SU-DHL-6 (cell line): ENCODE measurements at regions not wholly inside any gene's neighbourhood (a gene's known extent, or its start where the extent isn't known, plus 50 kb on each side); places are given as distances from the start of the nearest gene placed in this dataset.

Source experiments
- H2AFZ ChIP-seq: fragments of 200-600 bp; sonication (generic); 2 replicates; pipeline ENCODE4 v1.6.1; 2014; ENCODE audit warnings: low read depth, mild to moderate bottlenecking, moderate library complexity, mixed read lengths, antibody characterized with exemption, low read length; ENCODE audit not compliant: severe bottlenecking
- H3F3A ChIP-seq: fragments of 200-600 bp; shearing (Covaris generic); 2 replicates; pipeline ENCODE4 v1.6.0; 2016; ENCODE audit warnings: antibody characterized with exemption, mild to moderate bottlenecking; ENCODE audit not compliant: insufficient read depth
- H3K27ac ChIP-seq: fragments of 200-600 bp; sonication (generic); 2 replicates; pipeline ENCODE4 v1.5.1; 2016; ENCODE audit warnings: low read depth, mild to moderate bottlenecking, low read length, moderate library complexity, mixed read lengths
- H3K27me3 ChIP-seq: fragments of 200-600 bp; sonication (generic), shearing (Covaris generic); 2 replicates; pipeline ENCODE4 v1.6.0; 2014; ENCODE audit warnings: mild to moderate bottlenecking, low read length
- H3K36me3 ChIP-seq: fragments of 200-600 bp; sonication (generic); 2 replicates; pipeline ENCODE4 v1.6.1; 2014; ENCODE audit warnings: mild to moderate bottlenecking, low read length, mixed read lengths
- H3K4me2 ChIP-seq: fragments of 300-600, 200-600 bp; shearing (Covaris generic), sonication (generic); 2 replicates; pipeline ENCODE4 v1.6.0; 2014; ENCODE audit warnings: low read length, low read depth, mild to moderate bottlenecking; ENCODE audit not compliant: poor library complexity, severe bottlenecking
- H3K4me3 ChIP-seq: fragments of 200-600 bp; sonication (generic); 2 replicates; pipeline ENCODE4 v1.5.1; 2014; ENCODE audit warnings: antibody characterized with exemption, low read length, mild to moderate bottlenecking, mixed read lengths; ENCODE audit not compliant: insufficient read depth, poor library complexity, severe bottlenecking
- H3K79me2 ChIP-seq: fragments of 200-600 bp; sonication (generic); 2 replicates; pipeline ENCODE4 v1.6.1; 2014; ENCODE audit warnings: mild to moderate bottlenecking, low read length, moderate library complexity; ENCODE audit not compliant: insufficient read depth
- H3K9ac ChIP-seq: fragments of 200-600 bp; sonication (generic); 2 replicates; pipeline ENCODE4 v1.7.0; 2014; ENCODE audit warnings: mild to moderate bottlenecking, low read length
- H3K9me2 ChIP-seq: fragments of 200-600 bp; sonication (generic); replicated peaks from 2 replicates; pipeline ENCODE4 v1.6.1; 2014; ENCODE audit warnings: low read length; ENCODE audit not compliant: insufficient read depth
- H3K9me3 ChIP-seq: fragments of 200-600 bp; sonication (generic); 2 replicates; pipeline ENCODE4 v1.6.1; 2014; ENCODE audit warnings: low read length, mixed read lengths; ENCODE audit not compliant: insufficient read depth
- H4K20me1 ChIP-seq: fragments of 200-600 bp; sonication (generic); 2 replicates; pipeline ENCODE4 v1.6.1; 2014; ENCODE audit warnings: low read depth, mild to moderate bottlenecking, antibody characterized with exemption, low read length, moderate library complexity, mixed read lengths
- EZH2phosphoT487 ChIP-seq: fragments of 200-600 bp; sonication (generic), shearing (Covaris generic); conservative IDR thresholded peaks from 2 replicates; pipeline ENCODE4 v1.6.1; 2018; ENCODE audit warnings: mild to moderate bottlenecking, antibody characterized with exemption, low read length, moderate library complexity, mixed read lengths
- TF ChIP-seq, protein P1 (sequence below): fragments of 200-600 bp; sonication (generic); IDR thresholded peaks from one replicate; pipeline ENCODE4 v1.5.1; 2017; ENCODE audit warnings: antibody characterized with exemption, mild to moderate bottlenecking, low read length, moderate library complexity; ENCODE audit not compliant: insufficient read depth, poor library complexity, severe bottlenecking

- no peaks in the 10 kb centered on the region for H3K79me2 ChIP-seq
- H3K9me2 ChIP-seq, result no peaks in the 10 kb centered on the region
- H3K9ac ChIP-seq, result no peak overlapping the region
- no peak overlapping the region for H2AFZ ChIP-seq
- H3F3A ChIP-seq, result no peaks in the 10 kb centered on the region
- no peak overlapping the region for H3K27ac ChIP-seq
- TF ChIP-seq, protein P1, sequence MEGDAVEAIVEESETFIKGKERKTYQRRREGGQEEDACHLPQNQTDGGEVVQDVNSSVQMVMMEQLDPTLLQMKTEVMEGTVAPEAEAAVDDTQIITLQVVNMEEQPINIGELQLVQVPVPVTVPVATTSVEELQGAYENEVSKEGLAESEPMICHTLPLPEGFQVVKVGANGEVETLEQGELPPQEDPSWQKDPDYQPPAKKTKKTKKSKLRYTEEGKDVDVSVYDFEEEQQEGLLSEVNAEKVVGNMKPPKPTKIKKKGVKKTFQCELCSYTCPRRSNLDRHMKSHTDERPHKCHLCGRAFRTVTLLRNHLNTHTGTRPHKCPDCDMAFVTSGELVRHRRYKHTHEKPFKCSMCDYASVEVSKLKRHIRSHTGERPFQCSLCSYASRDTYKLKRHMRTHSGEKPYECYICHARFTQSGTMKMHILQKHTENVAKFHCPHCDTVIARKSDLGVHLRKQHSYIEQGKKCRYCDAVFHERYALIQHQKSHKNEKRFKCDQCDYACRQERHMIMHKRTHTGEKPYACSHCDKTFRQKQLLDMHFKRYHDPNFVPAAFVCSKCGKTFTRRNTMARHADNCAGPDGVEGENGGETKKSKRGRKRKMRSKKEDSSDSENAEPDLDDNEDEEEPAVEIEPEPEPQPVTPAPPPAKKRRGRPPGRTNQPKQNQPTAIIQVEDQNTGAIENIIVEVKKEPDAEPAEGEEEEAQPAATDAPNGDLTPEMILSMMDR, result no peak
- no peak for TF ChIP-seq EZH2phosphoT487
- H3K36me3 ChIP-seq, result peaks cover 10% of the 10 kb centered on the region; the same call in 1 of the 2 replicates
- peaks cover 14% of the 10 kb centered on the region; the same call in 1 of the 2 replicates for H3K9me3 ChIP-seq
- no peak overlapping the region for H3K4me3 ChIP-seq
- 0 out of 2 replicates have a peak, but pooled peaks cover 5% of the 10 kb centered on the region for H3K27me3 ChIP-seq
- no peak overlapping the region for H3K4me2 ChIP-seq
- H4K20me1 ChIP-seq, result no peaks in the 10 kb centered on the region
Measured at GRCh38 chr6:4568138-4568537, 208.1 kb upstream of the CDYL start.

GRCh38 chr6:4567141-4567540 is 209.1 kb upstream of the CDYL start:
- H3K27me3 ChIP-seq, result 0 out of 2 replicates have a peak, but pooled peaks cover 5% of the 10 kb centered on the region
- peaks cover 10% of the 10 kb centered on the region; the same call in 1 of the 2 replicates for H3K36me3 ChIP-seq
- TF ChIP-seq EZH2phosphoT487, result no peak
- TF ChIP-seq, protein P1, result no peak
- H3F3A ChIP-seq, result no peaks in the 10 kb centered on the region
- H4K20me1 ChIP-seq, result no peaks in the 10 kb centered on the region
- H3K9me3 ChIP-seq, result peaks cover 14% of the 10 kb centered on the region; the same call in 1 of the 2 replicates
- no peak overlapping the region for H2AFZ ChIP-seq
- no peaks in the 10 kb centered on the region for H3K79me2 ChIP-seq
- no peaks in the 10 kb centered on the region for H3K9me2 ChIP-seq
- no peak overlapping the region for H3K4me2 ChIP-seq
- H3K27ac ChIP-seq, result no peak overlapping the region
- H3K9ac ChIP-seq, result no peak overlapping the region
- no peak overlapping the region for H3K4me3 ChIP-seq

DNA sequence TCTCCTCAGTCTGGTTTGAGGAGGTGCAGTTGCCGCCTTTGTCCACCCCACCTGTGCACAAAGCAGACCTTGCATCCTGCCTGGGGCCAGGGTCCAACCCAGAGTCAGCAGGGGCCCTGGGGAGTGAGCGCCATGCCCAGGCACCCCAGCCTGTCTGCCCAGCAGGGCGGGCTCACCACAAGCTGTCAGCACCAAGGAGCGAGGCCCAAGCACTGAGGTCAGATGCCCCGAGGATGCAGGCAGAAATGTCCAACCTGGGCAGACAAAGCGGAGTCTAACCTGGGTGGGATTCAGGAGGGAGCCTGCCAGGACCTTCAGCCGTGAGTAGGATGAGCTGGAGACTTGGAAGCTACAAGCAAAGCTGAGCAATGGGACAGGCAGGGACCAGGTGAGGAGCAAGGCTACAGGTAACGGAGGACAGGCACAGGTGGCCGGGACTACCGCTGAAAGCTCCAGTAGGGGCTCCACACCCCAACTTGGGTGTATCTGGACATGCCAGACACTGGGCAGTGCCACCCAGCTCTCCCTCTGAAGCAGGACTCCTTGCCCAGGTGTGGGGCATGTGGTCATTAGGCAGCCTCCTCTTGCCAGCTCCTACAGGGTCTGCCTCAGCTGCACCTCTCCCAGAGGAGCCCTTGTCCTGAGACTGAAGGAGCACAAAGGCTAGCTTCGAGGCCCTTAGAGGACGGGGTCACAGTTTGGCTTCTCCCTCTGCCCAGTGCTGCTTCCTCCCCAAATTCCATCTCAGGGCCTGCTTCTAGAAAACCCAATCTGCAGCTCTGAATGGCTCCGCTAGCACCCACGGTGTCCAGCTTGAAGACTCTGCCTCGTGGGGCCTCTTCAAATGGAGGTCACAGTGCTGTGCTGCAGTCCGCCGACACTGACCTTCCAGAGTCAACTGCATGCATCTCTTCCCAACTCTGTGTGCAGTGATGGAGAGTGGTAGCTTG is 210.6 kb upstream of the CDYL start:
- Histone ChIP-seq H3K4me3 (no peak overlapping the region), H3K36me3 (no peaks in the 10 kb centered on the region; the same call in 1 of the 2 replicates), H3K4me2 (no peak overlapping the region)

More for the DNA sequence above, 210.6 kb upstream of the CDYL start:
- H4K20me1 ChIP-seq, result no peaks in the 10 kb centered on the region
- H3F3A ChIP-seq, result no peaks in the 10 kb centered on the region
- no peaks in the 10 kb centered on the region for H3K9me2 ChIP-seq
- no peak overlapping the region for H2AFZ ChIP-seq
- no peaks in the 10 kb centered on the region for H3K79me2 ChIP-seq
- 0 out of 2 replicates have a peak, but pooled peaks cover 2% of the 10 kb centered on the region for H3K9me3 ChIP-seq
- no peak overlapping the region for H3K9ac ChIP-seq
- no peak overlapping the region for H3K27ac ChIP-seq
- TF ChIP-seq, protein P1, result no peak
- TF ChIP-seq EZH2phosphoT487, result no peak
- peaks cover 5% of the 10 kb centered on the region; the same call in 1 of the 2 replicates for H3K27me3 ChIP-seq
